Cardiac muscle cell (in vitro differentiated cells and primary cell): ENCODE measurements at regions not wholly inside any gene's neighbourhood (a gene's known extent, or its start where the extent isn't known, plus 50 kb on each side); places are given as distances from the start of the nearest gene placed in this dataset.

Experiments
- DNase-seq, 2 donors: peaks; one replicate each; pipeline versions ENCODE4 v3.0.0 to v3.0.0-alpha.2; 2010 to 2017; ENCODE audit warnings: low read depth in 1 of 2, low spot score in 1 of 2
- H3K27ac ChIP-seq: fragments of 200-600 bp; sonication (generic); 2 replicates; pipeline ENCODE4 v1.5.1; 2016
- H3K27me3 ChIP-seq: fragments of 200-600 bp; sonication (generic); 2 replicates; pipeline ENCODE4 v1.6.0; 2016; ENCODE audit warnings: control low read depth
- H3K36me3 ChIP-seq: fragments of 200-600 bp; sonication (generic); 2 replicates; pipeline ENCODE4 v1.5.1; 2016; ENCODE audit warnings: control low read depth
- H3K4me1 ChIP-seq: fragments of 200-600 bp; sonication (generic); 2 replicates; pipeline ENCODE4 v1.8.1; 2017; ENCODE audit warnings: low read depth, mild to moderate bottlenecking, mixed run types
- H3K4me3 ChIP-seq: fragments of 200-600 bp; sonication (generic); 2 replicates; pipeline ENCODE4 v1.5.1; 2016; ENCODE audit warnings: mild to moderate bottlenecking
- H3K9me3 ChIP-seq: fragments of 200-600 bp; sonication (generic); 2 replicates; pipeline ENCODE4 v1.5.1; 2017; ENCODE audit warnings: low read depth, mild to moderate bottlenecking, control low read depth
- TF ChIP-seq, protein P1 (sequence below): IDR thresholded peaks from 2 replicates; pipeline ENCODE4 v1.5.1; 2012; ENCODE audit warnings: low read depth, mild to moderate bottlenecking, low read length

DNA sequence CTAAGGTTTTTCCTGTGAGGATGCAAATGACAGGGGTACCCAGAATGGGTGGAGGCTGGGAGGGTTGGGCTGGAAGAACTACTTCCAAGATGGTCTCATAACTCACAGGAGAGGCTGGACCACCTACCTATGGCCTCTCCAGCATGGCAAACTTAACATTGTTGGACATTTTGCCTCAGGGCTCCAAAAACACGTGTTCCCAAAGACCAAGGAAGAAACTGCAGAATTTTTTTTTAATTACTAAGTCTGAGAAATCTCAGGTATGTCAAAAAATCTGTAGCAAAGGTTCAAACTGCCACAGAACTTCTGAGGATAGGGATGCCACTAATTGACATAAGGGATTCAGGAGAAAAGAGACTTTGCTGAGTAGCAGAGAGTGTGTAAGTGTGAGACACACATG, 270.8 kb downstream of the NNT start:
- H3K36me3 ChIP-seq: no peaks in the 10 kb centered on the region
- no peaks in the 10 kb centered on the region for H3K27me3 ChIP-seq
- no peak for DNase-seq
- TF ChIP-seq, protein P1, sequence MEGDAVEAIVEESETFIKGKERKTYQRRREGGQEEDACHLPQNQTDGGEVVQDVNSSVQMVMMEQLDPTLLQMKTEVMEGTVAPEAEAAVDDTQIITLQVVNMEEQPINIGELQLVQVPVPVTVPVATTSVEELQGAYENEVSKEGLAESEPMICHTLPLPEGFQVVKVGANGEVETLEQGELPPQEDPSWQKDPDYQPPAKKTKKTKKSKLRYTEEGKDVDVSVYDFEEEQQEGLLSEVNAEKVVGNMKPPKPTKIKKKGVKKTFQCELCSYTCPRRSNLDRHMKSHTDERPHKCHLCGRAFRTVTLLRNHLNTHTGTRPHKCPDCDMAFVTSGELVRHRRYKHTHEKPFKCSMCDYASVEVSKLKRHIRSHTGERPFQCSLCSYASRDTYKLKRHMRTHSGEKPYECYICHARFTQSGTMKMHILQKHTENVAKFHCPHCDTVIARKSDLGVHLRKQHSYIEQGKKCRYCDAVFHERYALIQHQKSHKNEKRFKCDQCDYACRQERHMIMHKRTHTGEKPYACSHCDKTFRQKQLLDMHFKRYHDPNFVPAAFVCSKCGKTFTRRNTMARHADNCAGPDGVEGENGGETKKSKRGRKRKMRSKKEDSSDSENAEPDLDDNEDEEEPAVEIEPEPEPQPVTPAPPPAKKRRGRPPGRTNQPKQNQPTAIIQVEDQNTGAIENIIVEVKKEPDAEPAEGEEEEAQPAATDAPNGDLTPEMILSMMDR: no peak
- H3K27ac ChIP-seq: no peak overlapping the region
- no peak overlapping the region for H3K4me3 ChIP-seq
- H3K9me3 ChIP-seq: no peaks in the 10 kb centered on the region
- peaks cover 11% of the 10 kb centered on the region for H3K4me1 ChIP-seq

DNA sequence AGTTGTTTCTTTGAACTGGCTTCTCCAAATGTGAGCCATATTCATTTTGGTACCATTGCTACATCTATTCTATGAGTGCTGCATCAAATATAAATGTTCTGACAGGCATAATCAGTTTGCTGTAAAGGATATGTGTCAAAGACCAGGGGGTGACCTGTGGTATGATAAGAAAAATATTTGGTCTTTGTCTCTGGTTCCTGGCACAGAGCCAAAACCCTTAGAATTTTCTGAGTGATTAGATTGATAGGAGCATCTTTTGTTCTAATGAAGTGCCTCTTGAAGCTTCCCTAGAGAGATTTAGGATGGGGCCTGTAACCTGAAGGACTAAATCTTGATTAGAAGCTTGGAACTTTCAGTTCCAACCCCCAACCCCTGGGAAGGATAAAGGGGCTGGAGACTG, 256.3 kb downstream of the NNT start:
- Histone ChIP-seq H3K4me3 (no peak overlapping the region), H3K27me3 (no peaks in the 10 kb centered on the region), H3K36me3 (no peaks in the 10 kb centered on the region), H3K9me3 (no peaks in the 10 kb centered on the region), H3K27ac (no peak overlapping the region), H3K4me1 (peaks cover 19% of the 10 kb centered on the region)
- no peak for DNase-seq
- TF ChIP-seq, protein P1: no peak

DNA sequence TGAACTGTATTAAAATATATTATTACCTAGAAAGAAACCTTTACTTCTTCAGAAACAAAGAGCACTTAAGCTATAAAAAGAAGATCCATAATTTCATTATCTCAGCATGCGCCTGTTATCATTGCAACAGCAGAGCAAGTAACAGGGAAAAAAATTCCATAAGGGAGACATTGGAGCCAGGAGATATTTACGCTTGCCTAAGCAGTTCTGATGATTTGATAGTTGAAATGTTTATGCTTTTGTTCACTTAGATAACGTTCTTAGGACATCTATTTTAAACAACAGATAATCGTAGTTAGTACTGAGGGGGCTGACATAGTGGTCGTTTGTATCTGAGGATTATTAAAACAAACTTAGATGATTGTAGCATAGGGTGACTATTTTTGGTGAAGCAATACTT, 252.5 kb downstream of the NNT start:
- H3K4me1 ChIP-seq: peaks cover 36% of the 10 kb centered on the region
- H3K27me3 ChIP-seq: no peaks in the 10 kb centered on the region
- TF ChIP-seq, protein P1: no peak
- H3K9me3 ChIP-seq: no peaks in the 10 kb centered on the region
- peak overlapping the region; percentile 58 for H3K27ac ChIP-seq
- H3K4me3 ChIP-seq: no peak overlapping the region
- H3K36me3 ChIP-seq: no peaks in the 10 kb centered on the region
- peak in 1 of 2 donors; percentile 2 for DNase-seq

DNA sequence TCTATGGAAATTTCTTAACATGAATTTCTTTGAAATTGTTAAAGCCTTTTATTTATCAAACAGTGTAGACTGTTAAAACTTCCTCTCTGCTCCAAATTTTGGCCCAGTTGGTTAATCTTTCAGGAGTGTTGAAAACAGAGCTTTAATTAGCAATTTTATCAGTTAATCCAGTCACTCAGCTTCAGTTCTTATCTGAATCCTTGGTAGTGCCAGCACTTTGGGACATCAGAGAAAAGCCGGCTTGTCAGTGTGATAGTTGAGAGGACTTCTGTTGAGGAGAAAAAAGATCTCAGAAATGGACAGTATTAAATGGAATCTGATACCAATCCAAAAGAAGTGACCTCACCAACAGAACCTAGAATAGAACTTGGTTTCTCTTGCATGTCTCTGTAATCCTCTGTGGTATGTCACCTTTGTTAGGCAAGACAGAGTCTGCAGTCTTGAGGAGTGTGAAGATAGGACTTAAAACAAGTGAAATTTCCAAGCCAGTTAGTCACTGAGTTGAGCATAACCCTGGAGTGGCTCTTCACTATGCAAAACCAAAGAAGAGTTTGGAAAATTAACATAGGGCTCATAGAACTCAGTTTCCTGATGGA, 251.8 kb downstream of the NNT start:
- H3K27ac ChIP-seq: peak overlapping the region; percentile 58
- peaks cover 36% of the 10 kb centered on the region for H3K4me1 ChIP-seq
- H3K9me3 ChIP-seq: no peaks in the 10 kb centered on the region
- peak; percentile 10 to 51 for DNase-seq
- H3K36me3 ChIP-seq: no peaks in the 10 kb centered on the region
- no peaks in the 10 kb centered on the region for H3K27me3 ChIP-seq
- H3K4me3 ChIP-seq: no peak overlapping the region
- TF ChIP-seq, protein P1: no peak

DNA sequence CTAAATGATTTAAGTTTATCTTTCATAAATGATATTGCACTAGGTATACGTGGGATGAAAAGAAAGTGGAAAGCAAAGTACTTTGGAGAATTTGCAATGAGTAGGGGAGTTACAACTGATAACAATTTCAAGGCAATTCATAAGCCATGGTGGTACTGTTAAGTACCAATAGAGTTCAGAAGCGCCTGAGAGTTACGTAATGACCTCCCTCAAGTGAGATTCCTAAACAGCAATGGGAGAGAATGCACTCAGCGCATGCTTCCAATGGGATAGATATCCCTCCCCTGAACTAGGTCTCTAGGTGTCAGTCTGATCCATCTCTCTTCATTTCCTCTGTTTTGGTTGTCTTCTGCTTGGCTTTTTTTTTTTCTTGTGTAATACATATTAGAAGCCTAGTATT, 249.3 kb downstream of the NNT start:
- H3K27ac ChIP-seq: no peak overlapping the region
- TF ChIP-seq, protein P1: no peak
- no peaks in the 10 kb centered on the region for H3K9me3 ChIP-seq
- H3K36me3 ChIP-seq: no peaks in the 10 kb centered on the region
- no peak overlapping the region for H3K4me3 ChIP-seq
- DNase-seq: peak in 1 of 2 donors; percentile 13
- no peaks in the 10 kb centered on the region for H3K27me3 ChIP-seq
- H3K4me1 ChIP-seq: peaks cover 36% of the 10 kb centered on the region
